Spleen (tissue), 11 donors: ENCODE measurements at regions not wholly inside any gene's neighbourhood (a gene's known extent, or its start where the extent isn't known, plus 50 kb on each side); places are given as distances from the start of the nearest gene placed in this dataset.

ENCODE experiments used
- DNase-seq: peaks from one replicate; pipeline ENCODE4 v3.0.0-alpha.2; 2020
- H3K27ac ChIP-seq, 8 donors: fragments of 200-600 bp; sonication (generic) in 7 of 8; 1 replicate in 4 of 8; 2 replicates in 4 of 8; pipeline versions ENCODE4 v1.5.0 to v1.8.0; 2016 to 2021; ENCODE audit warnings: inconsistent platforms in 4 of 8, mild to moderate bottlenecking in 4 of 8, moderate library complexity in 1 of 8
- H3K27me3 ChIP-seq, 7 donors: fragments of 200-600 bp; sonication (generic) in 6 of 7; replicated peaks in 1 of 7; 1 replicate in 4 of 7; 2 replicates in 3 of 7; pipeline versions ENCODE4 v1.5.0 to v1.8.0; 2016 to 2021; ENCODE audit warnings: inconsistent platforms in 3 of 7, mild to moderate bottlenecking in 1 of 7
- H3K36me3 ChIP-seq, 6 donors: fragments of 200-600 bp; sonication (generic) in 5 of 6; 1 replicate in 4 of 6; 2 replicates in 2 of 6; pipeline versions ENCODE4 v1.5.0 to v1.8.0; 2016 to 2021; ENCODE audit warnings: inconsistent platforms in 2 of 6
- H3K4me1 ChIP-seq, 6 donors: fragments of 200-600 bp; sonication (generic) in 5 of 6; 1 replicate in 3 of 6; 2 replicates in 3 of 6; pipeline versions ENCODE4 v1.5.0 to v1.8.0; 2016 to 2021; ENCODE audit warnings: inconsistent platforms in 3 of 6
- H3K4me3 ChIP-seq, 8 donors: fragments of 200-600 bp; sonication (generic) in 7 of 8; 1 replicate in 4 of 8; 2 replicates in 4 of 8; pipeline versions ENCODE4 v1.5.0 to v1.8.0; 2016 to 2021; ENCODE audit warnings: inconsistent platforms in 4 of 8, mild to moderate bottlenecking in 4 of 8, moderate library complexity in 2 of 8
- H3K9me3 ChIP-seq, 8 donors: fragments of 200-600 bp; sonication (generic) in 7 of 8; 1 replicate in 4 of 8; 2 replicates in 4 of 8; pipeline versions ENCODE4 v1.5.0 to v1.8.0; 2016 to 2021; ENCODE audit warnings: inconsistent platforms in 4 of 8
- CTCF ChIP-seq, 11 experiments: fragments of 200-600 bp in 7 of 11; fragments of 450-650 bp in 4 of 11; sonication (generic) in 4 of 11; IDR thresholded peaks in 8 of 11; conservative IDR thresholded peaks in 3 of 11; 1 replicate in 7 of 11; 2 replicates in 4 of 11; pipeline versions ENCODE4 v1.4.0 to v1.8.0; 2016 to 2021; ENCODE audit warnings: antibody characterized with exemption in 11 of 11, inconsistent platforms in 4 of 11, mild to moderate bottlenecking in 1 of 11
- POLR2A ChIP-seq, 3 donors: fragments of 450-650 bp; IDR thresholded peaks; one replicate each; pipeline ENCODE4 v1.5.1; 2017; ENCODE audit warnings: antibody characterized with exemption in 3 of 3, mild to moderate bottlenecking in 1 of 3
- POLR2AphosphoS5 ChIP-seq, 3 donors: sonication (generic); formaldehyde crosslinking; IDR thresholded peaks; one replicate each; pipeline ENCODE4 v1.5.1; 2017; ENCODE audit warnings: antibody characterized with exemption in 3 of 3
- WGBS, 5 donors: extraction: QIAGEN DNeasy Blood & Tissue Kit in 3 of 5; methylation state at CpG; one replicate each; pipeline versions ENCODE4 v1.1.5 to v1.1.7; 2013 to 2018; 5-methylcytosine and 5-hydroxymethylcytosine counted together
- intact Hi-C: fragments of 100-400 bp; cut with DNase I; formaldehyde crosslinking; loops from one replicate; pipeline ENCODE4 v1.15.0; 2023; ENCODE audit warnings: low total_unique reads
- donor health status: healthy with polysubstance abuse.
- donor health status: DM: no; HTN: no; CAD: no; lungs with moderate emphysema.
- donor health status: DM: no; HTN: no; CAD: no.
- donor health status: Bipolar disorder and iron deficiency.
- donor health status: healthy.
- donor health status: DM: no; HTN: no; CAD: no.
- donor health status: DM: yes; HTN: yes; CAD: no.

- H3K36me3 ChIP-seq, result no peaks in the 10 kb centered on the region
- no peak overlapping the region for H3K27ac ChIP-seq
- TF ChIP-seq POLR2AphosphoS5 (IDR thresholded peaks at IDR 0.05) (no peak), CTCF (IDR thresholded peaks at IDR 0.05 in 8 of 11, conservative IDR thresholded peaks at IDR 0.05 in 3 of 11) (no peak), POLR2A (IDR thresholded peaks at IDR 0.05) (no peak)
- WGBS, 5 donors, result 67 to 80% (median 78%) methylated on average over 1 of the region's 1 CpG
- intact Hi-C loops, result no loop called here
- no peaks in the 10 kb centered on the region for H3K27me3 ChIP-seq
- H3K4me1 ChIP-seq, result no peaks in the 10 kb centered on the region
- H3K4me3 ChIP-seq, result no peak overlapping the region
- H3K9me3 ChIP-seq, result no peaks in the 10 kb centered on the region
- DNase-seq, result no peak
Observed at GRCh38 chrX:143800150-143800549, 79.6 kb upstream of the SPANXN2 start.

DNA sequence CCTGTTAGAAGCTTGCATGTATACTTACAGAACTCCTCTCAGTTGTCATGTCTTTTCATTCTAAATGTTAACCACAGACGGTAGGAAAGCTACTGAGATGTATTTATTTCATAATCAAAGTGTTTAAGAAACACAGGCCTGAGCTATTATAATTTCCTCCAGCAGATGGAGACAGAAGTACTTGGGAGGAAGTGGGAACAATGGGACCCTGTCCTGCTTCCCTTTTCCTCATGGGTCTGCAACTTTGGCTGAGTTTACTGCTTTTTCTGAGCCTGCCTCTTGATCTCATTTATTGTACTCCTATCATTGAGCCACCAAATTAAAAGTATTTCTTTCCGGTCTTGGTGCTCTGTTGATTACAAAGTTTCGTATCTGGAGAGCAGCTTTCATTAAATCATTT, 67.7 kb upstream of the SPANXN2 start:
- no peaks in the 10 kb centered on the region for H3K4me1 ChIP-seq
- DNase-seq, result no peak
- H3K27ac ChIP-seq, result no peak overlapping the region
- peak in 1 of 11 experiments; percentile 9 for TF ChIP-seq CTCF (IDR thresholded peaks at IDR 0.05 in 8 of 11, conservative IDR thresholded peaks at IDR 0.05 in 3 of 11)
- TF ChIP-seq POLR2AphosphoS5 (IDR thresholded peaks at IDR 0.05), result no peak
- no peaks in the 10 kb centered on the region for H3K36me3 ChIP-seq
- H3K9me3 ChIP-seq, result peaks cover 0 to 4% (median 0%) of the 10 kb centered on the region in 8 donors
- H3K27me3 ChIP-seq, result no peaks in the 10 kb centered on the region
- no peak overlapping the region for H3K4me3 ChIP-seq
- intact Hi-C loops, result no loop called here
- 70 to 83% (median 73%) methylated on average over 3 of the region's 3 CpGs for WGBS, 5 donors

GRCh38 chrX:143787341-143787740, 66.8 kb upstream of the SPANXN2 start:
- WGBS, 5 donors, result 45 to 74% (median 54%) methylated on average over 2 of the region's 2 CpGs
- DNase-seq, result no peak

GRCh38 chrX:143781103-143781502, 60.6 kb upstream of the SPANXN2 start:
- peaks cover 0 to 15% (median 0%) of the 10 kb centered on the region in 8 donors for H3K9me3 ChIP-seq
- no peak for TF ChIP-seq CTCF (IDR thresholded peaks at IDR 0.05 in 8 of 11, conservative IDR thresholded peaks at IDR 0.05 in 3 of 11)
- no peak for TF ChIP-seq POLR2AphosphoS5 (IDR thresholded peaks at IDR 0.05)
- TF ChIP-seq POLR2A (IDR thresholded peaks at IDR 0.05), result no peak
- no peaks in the 10 kb centered on the region for H3K4me1 ChIP-seq
- H3K36me3 ChIP-seq, result no peaks in the 10 kb centered on the region
- intact Hi-C loops, result no loop called here
- H3K27ac ChIP-seq, result no peak overlapping the region
- no peaks in the 10 kb centered on the region for H3K27me3 ChIP-seq
- H3K4me3 ChIP-seq, result no peak overlapping the region
- no peak for DNase-seq

More at GRCh38 chrX:143787341-143787740, 66.8 kb upstream of the SPANXN2 start:
- H3K36me3 ChIP-seq, result no peaks in the 10 kb centered on the region
- intact Hi-C loops, result no loop called here
- peaks cover 0 to 4% (median 0%) of the 10 kb centered on the region in 8 donors for H3K9me3 ChIP-seq
- TF ChIP-seq POLR2A (IDR thresholded peaks at IDR 0.05) (no peak), POLR2AphosphoS5 (IDR thresholded peaks at IDR 0.05) (no peak), CTCF (IDR thresholded peaks at IDR 0.05 in 8 of 11, conservative IDR thresholded peaks at IDR 0.05 in 3 of 11) (no peak)
- H3K27ac ChIP-seq, result no peak overlapping the region
- H3K4me1 ChIP-seq, result no peaks in the 10 kb centered on the region
- no peaks in the 10 kb centered on the region for H3K27me3 ChIP-seq
- H3K4me3 ChIP-seq, result no peak overlapping the region
